PC-3 (cell line): ENCODE measurements at regions not wholly inside any gene's neighbourhood (a gene's known extent, or its start where the extent isn't known, plus 50 kb on each side); places are given as distances from the start of the nearest gene placed in this dataset.

Source experiments
- EZH2 ChIP-seq: fragments of 300-600 bp; sonication (generic); IDR thresholded peaks from one replicate; pipeline ENCODE4 v1.6.1; 2017; ENCODE audit warnings: antibody characterized with exemption, mild to moderate bottlenecking, low read length; ENCODE audit not compliant: unreplicated experiment
- EZH2phosphoT487 ChIP-seq: fragments of 300-600 bp; sonication (generic); IDR thresholded peaks from 2 replicates; pipeline ENCODE4 v1.6.1; 2018; ENCODE audit warnings: mild to moderate bottlenecking, antibody characterized with exemption, low read length, borderline replicate concordance
- TF ChIP-seq, protein P1 (sequence below): fragments of 300-600 bp; sonication (generic); conservative IDR thresholded peaks from 2 replicates; pipeline ENCODE4 v1.5.1; 2017; ENCODE audit warnings: antibody characterized with exemption, low read depth, mild to moderate bottlenecking, low read length

DNA sequence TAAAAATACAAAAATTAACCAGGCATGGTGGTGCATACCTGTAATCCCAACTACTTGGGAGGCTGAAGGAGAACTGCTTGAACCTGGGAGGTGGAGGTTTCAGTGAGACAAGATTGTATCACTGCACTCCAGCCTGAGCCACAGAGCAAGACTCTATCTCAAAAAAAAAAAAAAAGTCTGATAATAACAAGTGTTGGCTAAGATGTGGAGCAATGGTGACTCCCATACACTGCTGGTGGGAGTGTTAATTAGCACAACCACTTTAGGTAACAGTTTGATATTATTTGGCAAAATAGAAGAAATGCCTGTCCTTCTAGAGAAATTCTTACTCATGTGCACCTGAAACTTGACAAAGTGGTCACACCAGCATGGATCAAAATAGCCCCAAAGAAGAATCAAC lies 106.2 kb upstream of the SLC34A2 start:
- TF ChIP-seq, protein P1, sequence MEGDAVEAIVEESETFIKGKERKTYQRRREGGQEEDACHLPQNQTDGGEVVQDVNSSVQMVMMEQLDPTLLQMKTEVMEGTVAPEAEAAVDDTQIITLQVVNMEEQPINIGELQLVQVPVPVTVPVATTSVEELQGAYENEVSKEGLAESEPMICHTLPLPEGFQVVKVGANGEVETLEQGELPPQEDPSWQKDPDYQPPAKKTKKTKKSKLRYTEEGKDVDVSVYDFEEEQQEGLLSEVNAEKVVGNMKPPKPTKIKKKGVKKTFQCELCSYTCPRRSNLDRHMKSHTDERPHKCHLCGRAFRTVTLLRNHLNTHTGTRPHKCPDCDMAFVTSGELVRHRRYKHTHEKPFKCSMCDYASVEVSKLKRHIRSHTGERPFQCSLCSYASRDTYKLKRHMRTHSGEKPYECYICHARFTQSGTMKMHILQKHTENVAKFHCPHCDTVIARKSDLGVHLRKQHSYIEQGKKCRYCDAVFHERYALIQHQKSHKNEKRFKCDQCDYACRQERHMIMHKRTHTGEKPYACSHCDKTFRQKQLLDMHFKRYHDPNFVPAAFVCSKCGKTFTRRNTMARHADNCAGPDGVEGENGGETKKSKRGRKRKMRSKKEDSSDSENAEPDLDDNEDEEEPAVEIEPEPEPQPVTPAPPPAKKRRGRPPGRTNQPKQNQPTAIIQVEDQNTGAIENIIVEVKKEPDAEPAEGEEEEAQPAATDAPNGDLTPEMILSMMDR, result no peak
- TF ChIP-seq EZH2, result no peak
- TF ChIP-seq EZH2phosphoT487, result no peak
